Stimulated activated naive CD8-positive, alpha-beta T cell treated with anti-CD3 and anti-CD28 coated beads, Interleukin-15, Interleukin-2, amounts not matched to agents 100 U/mL and 50 U/mL, for 24 hours (primary cell): ENCODE measurements at regions not wholly inside any gene's neighbourhood (a gene's known extent, or its start where the extent isn't known, plus 50 kb on each side); places are given as distances from the start of the nearest gene placed in this dataset.

Source experiments
- ATAC-seq: fragments of 150-1000 bp; cut with Tn5 transposase; one replicate; pipeline ENCODE4 v1.10.0; 2021
- DNase-seq: peaks from one replicate; pipeline ENCODE4 v3.0.0; 2021

GRCh38 chrX:79645749-79646148, 278.6 kb upstream of the ITM2A start:
- no peak for DNase-seq
- ATAC-seq = no peak

- no peak for ATAC-seq
- no peak for DNase-seq
Measured at GRCh38 chrX:79631526-79631925, 264.4 kb upstream of the ITM2A start.

GRCh38 chrX:79630033-79631009, 263.2 kb upstream of the ITM2A start:
- ATAC-seq = no peak

GRCh38 chrX:79623098-79623762, 256.1 kb upstream of the ITM2A start:
- ATAC-seq (no peak), DNase-seq (no peak)

More at GRCh38 chrX:79630033-79631009, 263.2 kb upstream of the ITM2A start:
- no peak for DNase-seq

- ATAC-seq (no peak), DNase-seq (no peak)
Measured at GRCh38 chrX:79618280-79618679, 251.1 kb upstream of the ITM2A start.

- DNase-seq (no peak), ATAC-seq (no peak)
Measured at GRCh38 chrX:79604364-79604763, 237.2 kb upstream of the ITM2A start.

GRCh38 chrX:79601341-79602131, 234.4 kb upstream of the ITM2A start:
- ATAC-seq = no peak

GRCh38 chrX:79592259-79592658, 225.1 kb upstream of the ITM2A start:
- no peak for DNase-seq
- no peak for ATAC-seq

More at GRCh38 chrX:79601341-79602131, 234.4 kb upstream of the ITM2A start:
- no peak for DNase-seq

GRCh38 chrX:79588233-79588632, 221.1 kb upstream of the ITM2A start:
- no peak for DNase-seq

GRCh38 chrX:79573760-79574159, 206.6 kb upstream of the ITM2A start:
- ATAC-seq (no peak), DNase-seq (no peak)

More at GRCh38 chrX:79588233-79588632, 221.1 kb upstream of the ITM2A start:
- ATAC-seq = no peak

- ATAC-seq = no peak
- no peak for DNase-seq
Measured at GRCh38 chrX:79572566-79572965, 205.4 kb upstream of the ITM2A start.

- no peak for ATAC-seq
- no peak for DNase-seq
Measured at GRCh38 chrX:79570524-79571240, 203.5 kb upstream of the ITM2A start.

- ATAC-seq (no peak), DNase-seq (no peak)
Measured at GRCh38 chrX:79568309-79568708, 201.2 kb upstream of the ITM2A start.

- DNase-seq (no peak), ATAC-seq (no peak)
Measured at GRCh38 chrX:79564362-79564761, 197.2 kb upstream of the ITM2A start.

- ATAC-seq = no peak
- no peak for DNase-seq
Measured at GRCh38 chrX:79559290-79559689, 192.2 kb upstream of the ITM2A start.

GRCh38 chrX:79557212-79557611, 190.1 kb upstream of the ITM2A start:
- ATAC-seq (no peak), DNase-seq (no peak)

- DNase-seq = no peak
- no peak for ATAC-seq
Measured at GRCh38 chrX:79556800-79557199, 189.7 kb upstream of the ITM2A start.

GRCh38 chrX:79530310-79531108, 163.4 kb upstream of the ITM2A start:
- ATAC-seq (no peak), DNase-seq (no peak)

GRCh38 chrX:79524642-79525041, 157.5 kb upstream of the ITM2A start:
- DNase-seq = no peak
- no peak for ATAC-seq

GRCh38 chrX:79515529-79515928, 148.4 kb upstream of the ITM2A start:
- DNase-seq (no peak), ATAC-seq (no peak)

GRCh38 chrX:79511799-79512198, 144.7 kb upstream of the ITM2A start:
- DNase-seq (no peak), ATAC-seq (no peak)
